OCI-LY1 (cell line): ENCODE measurements at regions not wholly inside any gene's neighbourhood (a gene's known extent, or its start where the extent isn't known, plus 50 kb on each side); places are given as distances from the start of the nearest gene placed in this dataset.
"Not testable (repeated sequence)": the region's sequence is repeated elsewhere in the genome, so short reads cannot be mapped to it uniquely, and the experiment has no call there.

Experiments
- H2AFZ ChIP-seq: fragments of 200-600 bp; sonication (generic), shearing (Covaris generic); 2 replicates; pipeline ENCODE4 v1.6.0; 2014; ENCODE audit warnings: antibody characterized with exemption, mild to moderate bottlenecking, low read length
- H3F3A ChIP-seq: fragments of 200-600 bp; sonication (generic), shearing (Covaris generic); 2 replicates; pipeline ENCODE4 v1.6.0; 2014; ENCODE audit warnings: mild to moderate bottlenecking, antibody characterized with exemption, low read length, moderate library complexity; ENCODE audit not compliant: insufficient read depth
- H3K27ac ChIP-seq: fragments of 200-600 bp; sonication (generic); 2 replicates; pipeline ENCODE4 v1.5.1; 2014; ENCODE audit warnings: low read length, mixed run types, mild to moderate bottlenecking, low read depth; ENCODE audit not compliant: poor library complexity, severe bottlenecking
- H3K27me3 ChIP-seq: fragments of 200-600 bp; sonication (generic); 2 replicates; pipeline ENCODE4 v1.6.0; 2014; ENCODE audit warnings: antibody characterized with exemption, mild to moderate bottlenecking, low read length, moderate library complexity; ENCODE audit not compliant: insufficient read depth
- H3K36me3 ChIP-seq: fragments of 200-600 bp; sonication (generic); 2 replicates; pipeline ENCODE4 v1.6.1; 2014; ENCODE audit warnings: mild to moderate bottlenecking, antibody characterized with exemption, low read length, moderate library complexity, mixed read lengths; ENCODE audit not compliant: insufficient read depth
- H3K4me1 ChIP-seq: fragments of 200-600 bp; sonication (generic); 2 replicates; pipeline ENCODE4 v1.5.1; 2014; ENCODE audit warnings: mild to moderate bottlenecking, low read length, moderate library complexity; ENCODE audit not compliant: insufficient read depth, severe bottlenecking
- H3K4me2 ChIP-seq: fragments of 200-600 bp; sonication (generic), shearing (Covaris generic); 2 replicates; pipeline ENCODE4 v1.6.1; 2014; ENCODE audit warnings: low read length
- H3K4me3 ChIP-seq: fragments of 200-600 bp; sonication (generic); 2 replicates; pipeline ENCODE4 v1.5.1; 2014; ENCODE audit warnings: low read length, low read depth, mild to moderate bottlenecking, mixed read lengths; ENCODE audit not compliant: poor library complexity, severe bottlenecking
- H3K79me2 ChIP-seq: fragments of 200-600 bp; shearing (Covaris generic); 2 replicates; pipeline ENCODE4 v1.6.1; 2016; ENCODE audit warnings: mixed run types, low read length, mixed read lengths; ENCODE audit not compliant: insufficient read depth
- H3K9ac ChIP-seq: fragments of 200-600 bp; sonication (generic), shearing (Covaris generic); 2 replicates; pipeline ENCODE4 v1.6.1; 2014; ENCODE audit warnings: mild to moderate bottlenecking, low read length, mixed read lengths
- H3K9me2 ChIP-seq: fragments of 200-600 bp; sonication (generic), shearing (Covaris generic); 2 replicates; pipeline ENCODE4 v1.6.1; 2014; ENCODE audit warnings: low read depth, mild to moderate bottlenecking, low read length, mixed read lengths
- H3K9me3 ChIP-seq: fragments of 200-600 bp; shearing (Covaris generic); 2 replicates; pipeline ENCODE4 v1.6.1; 2014; ENCODE audit warnings: low read length, mixed read lengths
- H4K20me1 ChIP-seq: fragments of 200-600 bp; sonication (generic), shearing (Covaris generic); 2 replicates; pipeline ENCODE4 v1.6.0; 2016; ENCODE audit warnings: mild to moderate bottlenecking, low read length; ENCODE audit not compliant: insufficient read depth
- CTCF ChIP-seq: fragments of 200-600 bp; sonication (generic), shearing (Covaris generic); IDR thresholded peaks from 2 replicates; pipeline ENCODE4 v1.5.1; 2017; ENCODE audit warnings: mild to moderate bottlenecking, antibody characterized with exemption, low read length, moderate library complexity, mixed read lengths
- EZH2 ChIP-seq: fragments of 200-600 bp; sonication (generic), shearing (Covaris generic); IDR thresholded peaks from 2 replicates; pipeline ENCODE4 v1.8.0; 2017; ENCODE audit warnings: borderline replicate concordance, mixed run types, mild to moderate bottlenecking, antibody characterized with exemption, low read length, moderate library complexity, mixed read lengths

GRCh38 chr12:114530417-114530816 lies 124.5 kb upstream of the TBX5 start:
- Histone ChIP-seq H3K27ac (no peak overlapping the region), H3K4me2 (no peak overlapping the region)

GRCh38 chr12:114529966-114530365 lies 124.0 kb upstream of the TBX5 start:
- no peaks in the 10 kb centered on the region for H3K79me2 ChIP-seq
- no peaks in the 10 kb centered on the region for H3K9me3 ChIP-seq
- H3K36me3 ChIP-seq, result no peaks in the 10 kb centered on the region
- no peaks in the 10 kb centered on the region for H3K4me1 ChIP-seq
- no peak overlapping the region for H2AFZ ChIP-seq
- no peak overlapping the region for H3K4me2 ChIP-seq
- no peaks in the 10 kb centered on the region for H3K27me3 ChIP-seq
- TF ChIP-seq EZH2, result no peak
- TF ChIP-seq CTCF, result no peak
- no peak overlapping the region for H3K9ac ChIP-seq
- no peaks in the 10 kb centered on the region for H4K20me1 ChIP-seq
- H3K9me2 ChIP-seq, result no peaks in the 10 kb centered on the region
- no peak overlapping the region for H3K4me3 ChIP-seq
- H3K27ac ChIP-seq, result no peak overlapping the region
- no peaks in the 10 kb centered on the region for H3F3A ChIP-seq

More at GRCh38 chr12:114530417-114530816, 124.5 kb upstream of the TBX5 start:
- H3K4me3 ChIP-seq, result no peak overlapping the region
- TF ChIP-seq EZH2, result no peak
- TF ChIP-seq CTCF, result no peak
- no peak overlapping the region for H2AFZ ChIP-seq
- no peaks in the 10 kb centered on the region for H3K79me2 ChIP-seq
- H4K20me1 ChIP-seq, result no peaks in the 10 kb centered on the region
- no peaks in the 10 kb centered on the region for H3K9me3 ChIP-seq
- no peaks in the 10 kb centered on the region for H3K4me1 ChIP-seq
- no peaks in the 10 kb centered on the region for H3F3A ChIP-seq
- no peak overlapping the region for H3K9ac ChIP-seq
- H3K27me3 ChIP-seq, result no peaks in the 10 kb centered on the region
- no peaks in the 10 kb centered on the region for H3K9me2 ChIP-seq
- H3K36me3 ChIP-seq, result no peaks in the 10 kb centered on the region

- Histone ChIP-seq H3K9me3 (no peaks in the 10 kb centered on the region), H3K79me2 (no peaks in the 10 kb centered on the region), H3K9me2 (no peaks in the 10 kb centered on the region), H3K36me3 (no peaks in the 10 kb centered on the region), H2AFZ (no peak overlapping the region), H3K9ac (no peak overlapping the region), H3F3A (no peaks in the 10 kb centered on the region), H4K20me1 (no peaks in the 10 kb centered on the region), H3K27ac (no peak overlapping the region), H3K27me3 (no peaks in the 10 kb centered on the region), H3K4me2 (no peak overlapping the region), H3K4me3 (no peak overlapping the region), H3K4me1 (no peaks in the 10 kb centered on the region)
- TF ChIP-seq EZH2 (no peak), CTCF (no peak)
These were observed 122.8 kb upstream of the TBX5 start for GRCh38 chr12:114528766-114529165.

- H3K9me3 ChIP-seq, H3F3A ChIP-seq, H4K20me1 ChIP-seq, H3K79me2 ChIP-seq, H3K36me3 ChIP-seq, H3K4me2 ChIP-seq, H3K27ac ChIP-seq, H3K9me2 ChIP-seq, H3K9ac ChIP-seq, H3K4me1 ChIP-seq, H3K4me3 ChIP-seq, H2AFZ ChIP-seq, H3K27me3 ChIP-seq: not testable (repeated sequence)
These were observed 115.2 kb upstream of the TBX5 start for GRCh38 chr12:114521160-114521559.
